HepG2 (cell line): ENCODE measurements at regions not wholly inside any gene's neighbourhood (a gene's known extent, or its start where the extent isn't known, plus 50 kb on each side); places are given as distances from the start of the nearest gene placed in this dataset.

ENCODE experiments used
- ATAC-seq: fragments of 200-7000 bp; cut with Tn5 transposase; 3 replicates; pipeline ENCODE4 v1.9.1; 2020; ENCODE audit warnings: mild to moderate bottlenecking, moderate library complexity
- BruUV-seq: library from RNA; stranded (reverse); fragments of 400-500 nt; replicated peaks from 2 replicates; lab custom pipeline; 2021; lab: Mats Ljungman, UMichigan
- CTCF ChIA-PET: fragments of 300-600 bp; formaldehyde crosslinking; extraction: SDS; loops from one replicate; lab custom pipeline; 2021; ENCODE audit warnings: low total read pairs, inconsistent platforms, low intra/inter-chr PET ratio; lab: Yijun Ruan, JAX
- POLR2A ChIA-PET: fragments of 350-600 bp; sonication (Branson Sonifier 250); formaldehyde crosslinking; loops from one replicate; lab custom pipeline; 2020; ENCODE audit warnings: antibody characterized with exemption, inconsistent platforms; lab: Yijun Ruan, JAX
- DNase-seq: peaks from one replicate; pipeline ENCODE4 v3.0.0-alpha.2; 2015; ENCODE audit warnings: low spot score
- FAIRE-seq: peaks from 3 replicates; lab custom pipeline; 2011; peaks lifted over from hg19 to GRCh38; lab: Jason Lieb, UNC
- H2AFZ ChIP-seq: one replicate; pipeline ENCODE4 v1.6.1; 2011; ENCODE audit warnings: low read length, inconsistent platforms
- H3K27ac ChIP-seq: fragments of 300-600 bp; 3 replicates; pipeline ENCODE4 v1.8.0; 2011; ENCODE audit warnings: mixed run types, mild to moderate bottlenecking, mixed read lengths, low read length, inconsistent platforms; ENCODE audit not compliant: insufficient read depth; ENCODE audit errors: extremely low read length
- H3K27me3 ChIP-seq, 2 experiments: fragments of 200-600 bp in 1 of 2; 2 replicates in 1 of 2; 3 replicates in 1 of 2; pipeline versions ENCODE4 v1.6.0 to v1.8.0; 2011; ENCODE audit warnings: low read length in 2 of 2, mild to moderate bottlenecking in 2 of 2, moderate library complexity in 2 of 2, inconsistent platforms in 1 of 2; ENCODE audit not compliant: insufficient read depth in 2 of 2, control insufficient read depth in 1 of 2
- H3K36me3 ChIP-seq, 2 experiments: fragments of 200-600 bp in 1 of 2; replicated peaks in 1 of 2; 2 replicates in 1 of 2; 3 replicates in 1 of 2; pipeline versions ENCODE4 v1.5.1 to v1.8.0; 2011; ENCODE audit warnings: low read length in 2 of 2, inconsistent platforms in 1 of 2; ENCODE audit not compliant: insufficient read depth in 2 of 2, control insufficient read depth in 1 of 2
- H3K4me1 ChIP-seq: 2 replicates; pipeline ENCODE4 v1.5.1; 2012; ENCODE audit warnings: low read length, inconsistent platforms; ENCODE audit not compliant: insufficient read depth
- H3K4me2 ChIP-seq: 2 replicates; pipeline ENCODE4 v1.6.0; 2011; ENCODE audit warnings: low read depth, low read length, inconsistent platforms
- H3K4me3 ChIP-seq, 3 experiments: fragments of 200-600 bp in 1 of 3; sonication (generic), shearing (Covaris generic) in 1 of 3; replicated peaks in 1 of 3; 2 replicates each; pipeline ENCODE4 v1.5.1; 2011 to 2016; ENCODE audit warnings: low read length in 3 of 3, inconsistent platforms in 2 of 3, low read depth in 2 of 3, mild to moderate bottlenecking in 2 of 3, control low read depth in 1 of 3, mixed read lengths in 1 of 3; ENCODE audit not compliant: insufficient read depth in 1 of 3
- H3K79me2 ChIP-seq: one replicate; pipeline ENCODE4 v1.6.1; 2011; ENCODE audit warnings: low read length, inconsistent platforms; ENCODE audit not compliant: insufficient read depth
- H3K9ac ChIP-seq: 2 replicates; pipeline ENCODE4 v1.6.0; 2011; ENCODE audit warnings: mild to moderate bottlenecking, low read depth, low read length, inconsistent platforms; ENCODE audit not compliant: insufficient read depth
- H3K9me3 ChIP-seq: 2 replicates; pipeline ENCODE4 v1.5.1; 2012; ENCODE audit warnings: mild to moderate bottlenecking, low read length
- H4K20me1 ChIP-seq: 2 replicates; pipeline ENCODE4 v1.6.0; 2011; ENCODE audit warnings: inconsistent platforms, mild to moderate bottlenecking, low read length, moderate library complexity; ENCODE audit not compliant: insufficient read depth
- KDM5B ChIP-seq: sonication (generic); formaldehyde crosslinking; IDR thresholded peaks from 2 replicates; pipeline ENCODE4 v1.4.0; 2020; ENCODE audit warnings: missing genetic modification reagents, mild to moderate bottlenecking, borderline replicate concordance
- MIER3 ChIP-seq: IDR thresholded peaks from 2 replicates; pipeline ENCODE4 v1.6.1; 2016; ENCODE audit warnings: missing compliant biosample characterization, borderline replicate concordance
- NFATC3 ChIP-seq: sonication (generic); formaldehyde crosslinking; IDR thresholded peaks from 2 replicates; pipeline ENCODE4 v1.5.1; 2020; ENCODE audit warnings: mild to moderate bottlenecking, missing genetic modification reagents
- SCMH1 ChIP-seq: sonication (generic); formaldehyde crosslinking; IDR thresholded peaks from 2 replicates; pipeline ENCODE4 v1.9.0; 2021; ENCODE audit warnings: missing genetic modification reagents, mild to moderate bottlenecking, borderline replicate concordance
- ZBTB21 ChIP-seq: sonication (generic); formaldehyde crosslinking; IDR thresholded peaks from 2 replicates; pipeline ENCODE4 v1.4.0; 2020; ENCODE audit warnings: missing genetic modification reagents
- ZNF530 ChIP-seq: sonication (generic); formaldehyde crosslinking; IDR thresholded peaks from 2 replicates; pipeline ENCODE4 v1.5.0; 2020; ENCODE audit warnings: low read depth, mild to moderate bottlenecking, missing genetic modification reagents
- ZNF724P ChIP-seq: sonication (generic); formaldehyde crosslinking; IDR thresholded peaks from 2 replicates; pipeline ENCODE4 v1.8.0; 2022; ENCODE audit warnings: missing genetic modification reagents, borderline replicate concordance
- ZNF749 ChIP-seq: sonication (generic); formaldehyde crosslinking; IDR thresholded peaks from 2 replicates; pipeline ENCODE4 v1.8.0; 2022; ENCODE audit warnings: mild to moderate bottlenecking, missing genetic modification reagents, moderate library complexity, borderline replicate concordance
- ZNF776 ChIP-seq: sonication (generic); formaldehyde crosslinking; IDR thresholded peaks from 2 replicates; pipeline ENCODE4 v1.4.0; 2020; ENCODE audit warnings: mild to moderate bottlenecking, missing genetic modification reagents
- in situ Hi-C: cut with HindIII; loops from 2 replicates; pipeline ENCODE4 v1.10.0; 2017; ENCODE audit warnings: low pct_unique_long_range_greater_than_20kb; ENCODE audit not compliant: extremely low pct_ligation_motif_present
- intact Hi-C: fragments of 100-400 bp; cut with micrococcal nuclease; formaldehyde crosslinking; loops from one replicate; pipeline ENCODE4 v1.10.0; 2022; ENCODE audit not compliant: unreplicated experiment
- TF ChIP-seq, protein P1 (sequence below): sonication (generic); formaldehyde crosslinking; IDR thresholded peaks from 2 replicates; pipeline ENCODE4 v1.5.0; 2020; ENCODE audit warnings: mild to moderate bottlenecking, missing genetic modification reagents, moderate library complexity
- TF ChIP-seq, protein P2 (sequence below): sonication (generic); formaldehyde crosslinking; IDR thresholded peaks from 2 replicates; pipeline ENCODE4 v1.8.1; 2022; ENCODE audit warnings: mild to moderate bottlenecking, missing genetic modification reagents
- TF ChIP-seq, protein P3 (sequence below): sonication (generic); formaldehyde crosslinking; IDR thresholded peaks from 2 replicates; pipeline ENCODE4 v1.4.0; 2020; ENCODE audit warnings: mild to moderate bottlenecking, missing genetic modification reagents
- TF ChIP-seq, protein P4 (sequence below): sonication (generic); formaldehyde crosslinking; IDR thresholded peaks from 2 replicates; pipeline ENCODE4 v1.5.0; 2020; ENCODE audit warnings: mild to moderate bottlenecking, missing genetic modification reagents, borderline replicate concordance

DNA sequence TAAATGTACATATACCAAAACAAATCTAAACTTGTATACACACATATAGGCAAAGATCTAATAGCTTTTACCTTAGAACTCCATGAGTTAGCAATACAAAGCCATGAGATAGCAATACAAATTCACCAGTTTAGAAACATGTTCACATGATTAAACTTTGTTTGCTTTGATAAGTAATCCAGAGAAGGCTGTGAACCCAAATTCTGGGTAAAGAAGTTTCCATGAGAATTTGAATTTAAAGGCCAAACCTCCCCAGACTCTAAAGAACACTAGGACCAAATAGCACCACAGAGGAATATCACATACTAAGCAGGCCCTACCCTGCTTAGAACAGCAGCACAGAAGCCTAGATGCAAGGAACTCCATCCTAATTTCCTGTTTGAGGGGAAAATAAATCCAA lies 83.7 kb upstream of the TP63 start:
- no peak overlapping the region for H3K4me3 ChIP-seq
- H4K20me1 ChIP-seq = no peaks in the 10 kb centered on the region
- ATAC-seq (no peak), DNase-seq (no peak), FAIRE-seq (no peak)
- no peak for TF ChIP-seq NFATC3 (CRISPR knock-in tag)
- TF ChIP-seq ZBTB21 = no peak
- TF ChIP-seq, protein P1, sequence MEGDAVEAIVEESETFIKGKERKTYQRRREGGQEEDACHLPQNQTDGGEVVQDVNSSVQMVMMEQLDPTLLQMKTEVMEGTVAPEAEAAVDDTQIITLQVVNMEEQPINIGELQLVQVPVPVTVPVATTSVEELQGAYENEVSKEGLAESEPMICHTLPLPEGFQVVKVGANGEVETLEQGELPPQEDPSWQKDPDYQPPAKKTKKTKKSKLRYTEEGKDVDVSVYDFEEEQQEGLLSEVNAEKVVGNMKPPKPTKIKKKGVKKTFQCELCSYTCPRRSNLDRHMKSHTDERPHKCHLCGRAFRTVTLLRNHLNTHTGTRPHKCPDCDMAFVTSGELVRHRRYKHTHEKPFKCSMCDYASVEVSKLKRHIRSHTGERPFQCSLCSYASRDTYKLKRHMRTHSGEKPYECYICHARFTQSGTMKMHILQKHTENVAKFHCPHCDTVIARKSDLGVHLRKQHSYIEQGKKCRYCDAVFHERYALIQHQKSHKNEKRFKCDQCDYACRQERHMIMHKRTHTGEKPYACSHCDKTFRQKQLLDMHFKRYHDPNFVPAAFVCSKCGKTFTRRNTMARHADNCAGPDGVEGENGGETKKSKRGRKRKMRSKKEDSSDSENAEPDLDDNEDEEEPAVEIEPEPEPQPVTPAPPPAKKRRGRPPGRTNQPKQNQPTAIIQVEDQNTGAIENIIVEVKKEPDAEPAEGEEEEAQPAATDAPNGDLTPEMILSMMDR = no peak
- TF ChIP-seq, protein P2, sequence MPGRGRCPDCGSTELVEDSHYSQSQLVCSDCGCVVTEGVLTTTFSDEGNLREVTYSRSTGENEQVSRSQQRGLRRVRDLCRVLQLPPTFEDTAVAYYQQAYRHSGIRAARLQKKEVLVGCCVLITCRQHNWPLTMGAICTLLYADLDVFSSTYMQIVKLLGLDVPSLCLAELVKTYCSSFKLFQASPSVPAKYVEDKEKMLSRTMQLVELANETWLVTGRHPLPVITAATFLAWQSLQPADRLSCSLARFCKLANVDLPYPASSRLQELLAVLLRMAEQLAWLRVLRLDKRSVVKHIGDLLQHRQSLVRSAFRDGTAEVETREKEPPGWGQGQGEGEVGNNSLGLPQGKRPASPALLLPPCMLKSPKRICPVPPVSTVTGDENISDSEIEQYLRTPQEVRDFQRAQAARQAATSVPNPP (CRISPR knock-in tag) = no peak
- TF ChIP-seq ZNF530 (CRISPR knock-in tag) = no peak
- no peak for TF ChIP-seq ZNF776 (CRISPR knock-in tag)
- CTCF ChIA-PET = no interaction called here
- H3K27me3 ChIP-seq = no peaks in the 10 kb centered on the region
- in situ Hi-C loops = no loop called here
- no peak overlapping the region for H3K27ac ChIP-seq
- BruUV-seq = no TSS peak
- peaks cover 5% of the 10 kb centered on the region for H3K9me3 ChIP-seq
- no peaks in the 10 kb centered on the region for H3K4me1 ChIP-seq
- intact Hi-C loops = no loop called here
- H2AFZ ChIP-seq = no peak overlapping the region
- no peaks in the 10 kb centered on the region for H3K79me2 ChIP-seq
- POLR2A ChIA-PET = no interaction called here
- no peak overlapping the region for H3K4me2 ChIP-seq
- no peaks in the 10 kb centered on the region for H3K36me3 ChIP-seq
- no peak overlapping the region for H3K9ac ChIP-seq

DNA sequence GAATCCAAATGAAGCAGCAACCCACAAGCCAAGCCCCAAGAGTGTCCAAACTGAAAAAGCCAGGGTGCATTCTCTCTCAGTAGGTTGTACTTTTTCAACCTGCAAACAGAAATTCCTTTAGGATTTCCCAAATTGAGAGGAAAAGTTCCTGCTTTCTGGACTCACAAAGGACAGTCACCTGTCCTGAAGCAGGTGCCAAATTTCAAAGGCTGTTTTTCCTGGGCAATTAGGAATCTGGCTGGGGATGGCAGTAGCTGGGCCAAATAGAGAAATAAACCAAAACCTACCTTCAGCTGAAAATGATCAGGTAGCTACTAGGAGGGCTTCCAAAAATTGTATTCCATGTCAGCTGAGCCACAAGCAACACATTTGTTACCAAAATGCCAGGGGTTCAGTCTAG lies 83.1 kb upstream of the TP63 start:
- Histone ChIP-seq H3K36me3 (no peaks in the 10 kb centered on the region), H3K27me3 (no peaks in the 10 kb centered on the region), H3K4me3 (no peak overlapping the region), H3K9me3 (peaks cover 5% of the 10 kb centered on the region), H3K9ac (no peak overlapping the region), H3K4me2 (no peak overlapping the region), H4K20me1 (no peaks in the 10 kb centered on the region), H3K27ac (no peak overlapping the region), H3K79me2 (no peaks in the 10 kb centered on the region), H3K4me1 (no peaks in the 10 kb centered on the region), H2AFZ (no peak overlapping the region)
- ChIA-PET CTCF (no interaction called here), POLR2A (no interaction called here)
- FAIRE-seq (no peak), ATAC-seq (no peak), DNase-seq (no peak)
- no TSS peak for BruUV-seq
- intact Hi-C loops = no loop called here
- in situ Hi-C loops = no loop called here
- TF ChIP-seq SCMH1 (CRISPR knock-in tag) (no peak), ZNF749 (CRISPR knock-in tag) (no peak), ZNF724P (CRISPR knock-in tag) (no peak), KDM5B (CRISPR knock-in tag) (no peak), MIER3 (no peak)
- TF ChIP-seq, protein P3, sequence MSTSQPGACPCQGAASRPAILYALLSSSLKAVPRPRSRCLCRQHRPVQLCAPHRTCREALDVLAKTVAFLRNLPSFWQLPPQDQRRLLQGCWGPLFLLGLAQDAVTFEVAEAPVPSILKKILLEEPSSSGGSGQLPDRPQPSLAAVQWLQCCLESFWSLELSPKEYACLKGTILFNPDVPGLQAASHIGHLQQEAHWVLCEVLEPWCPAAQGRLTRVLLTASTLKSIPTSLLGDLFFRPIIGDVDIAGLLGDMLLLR (CRISPR knock-in tag) = no peak
- TF ChIP-seq, protein P4, sequence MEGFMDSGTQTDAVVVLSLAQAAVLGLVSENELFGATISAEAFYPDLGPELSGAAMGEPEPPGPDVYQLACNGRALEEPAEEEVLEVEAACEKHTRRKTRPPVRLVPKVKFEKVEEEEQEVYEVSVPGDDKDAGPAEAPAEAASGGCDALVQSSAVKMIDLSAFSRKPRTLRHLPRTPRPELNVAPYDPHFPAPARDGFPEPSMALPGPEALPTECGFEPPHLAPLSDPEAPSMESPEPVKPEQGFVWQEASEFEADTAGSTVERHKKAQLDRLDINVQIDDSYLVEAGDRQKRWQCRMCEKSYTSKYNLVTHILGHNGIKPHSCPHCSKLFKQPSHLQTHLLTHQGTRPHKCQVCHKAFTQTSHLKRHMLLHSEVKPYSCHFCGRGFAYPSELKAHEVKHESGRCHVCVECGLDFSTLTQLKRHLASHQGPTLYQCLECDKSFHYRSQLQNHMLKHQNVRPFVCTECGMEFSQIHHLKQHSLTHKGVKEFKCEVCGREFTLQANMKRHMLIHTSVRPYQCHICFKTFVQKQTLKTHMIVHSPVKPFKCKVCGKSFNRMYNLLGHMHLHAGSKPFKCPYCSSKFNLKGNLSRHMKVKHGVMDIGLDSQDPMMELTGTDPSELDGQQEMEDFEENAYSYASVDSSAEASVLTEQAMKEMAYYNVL (CRISPR knock-in tag) = no peak
